HCT116 (cell line): ENCODE measurements at regions not wholly inside any gene's neighbourhood (a gene's known extent, or its start where the extent isn't known, plus 50 kb on each side); places are given as distances from the start of the nearest gene placed in this dataset.

Source experiments
- ATAC-seq: fragments of 200-7000 bp; cut with Tn5 transposase; 2 replicates; pipeline ENCODE4 v1.9.1; 2020; ENCODE audit warnings: mild to moderate bottlenecking, moderate library complexity
- BruUV-seq: library from RNA; stranded (reverse); fragments of 400-500 nt; replicated peaks from 2 replicates; lab custom pipeline; 2021; lab: Mats Ljungman, UMichigan
- CTCF ChIA-PET: fragments of 300-600 bp; sonication (Branson Sonifier 250); formaldehyde crosslinking; loops from one replicate; lab custom pipeline; 2021; ENCODE audit warnings: antibody characterized with exemption; lab: Charles Lee
- POLR2A ChIA-PET: fragments of 300-600, 350-600 bp; sonication (Branson Sonifier 250); formaldehyde crosslinking; loops from one replicate; lab custom pipeline; 2021; ENCODE audit warnings: antibody characterized with exemption; lab: Charles Lee
- RAD21 ChIA-PET, 2 experiments: fragments of 300-600 bp; sonication (Branson Sonifier 250); formaldehyde crosslinking; loops; one replicate each; lab custom pipeline; 2023; ENCODE audit warnings: low total read pairs in 2 of 2; ENCODE audit not compliant: uncharacterized antibody in 2 of 2, unreplicated experiment in 2 of 2, low non-redundant PET in 1 of 2; lab: Charles Lee
- DNase-seq: peaks from one replicate; pipeline ENCODE4 v3.0.0-alpha.2; 2010; ENCODE audit warnings: low read depth, low spot score
- H2AFZ ChIP-seq: fragments of 200-600 bp; shearing (Covaris generic), sonication (generic); 2 replicates; pipeline ENCODE4 v1.6.1; 2017; ENCODE audit warnings: low read depth, mixed run types, mixed read lengths, antibody characterized with exemption, low read length; ENCODE audit not compliant: poor library complexity, severe bottlenecking
- H3K27ac ChIP-seq: 2 replicates; pipeline ENCODE4 v1.5.1; 2012; ENCODE audit warnings: low read depth, low read length
- H3K27me3 ChIP-seq: fragments of 200-600 bp; sonication (generic); 2 replicates; pipeline ENCODE4 v1.6.1; 2016; ENCODE audit warnings: mixed run types, low read length, mixed read lengths; ENCODE audit not compliant: insufficient read depth
- H3K36me3 ChIP-seq, 2 experiments: fragments of 200-500 bp in 1 of 2; fragments of 200-600 bp in 1 of 2; sonication (Bioruptor generic) in 1 of 2; sonication (generic) in 1 of 2; 2 replicates each; pipeline versions ENCODE4 v1.5.1 to v1.6.1; 2014 to 2016; ENCODE audit warnings: low read length in 2 of 2, inconsistent platforms in 1 of 2, mixed read lengths in 1 of 2, mixed run types in 1 of 2; ENCODE audit not compliant: insufficient read depth in 2 of 2, control insufficient read depth in 1 of 2
- H3K4me1 ChIP-seq, 2 experiments: fragments of 200-600 bp in 1 of 2; sonication (generic) in 1 of 2; 2 replicates each; pipeline versions ENCODE4 v1.5.1 to v1.6.1; 2012 to 2017; ENCODE audit warnings: low read length in 2 of 2, inconsistent platforms in 1 of 2, mild to moderate bottlenecking in 1 of 2, mixed read lengths in 1 of 2, mixed run types in 1 of 2, moderate library complexity in 1 of 2; ENCODE audit not compliant: insufficient read depth in 2 of 2, control insufficient read depth in 1 of 2
- H3K4me2 ChIP-seq: fragments of 200-600 bp; sonication (generic); 2 replicates; pipeline ENCODE4 v1.6.1; 2017; ENCODE audit warnings: mixed run types, low read length, mixed read lengths
- H3K4me3 ChIP-seq, 2 experiments: fragments of 200-600 bp in 1 of 2; sonication (generic) in 1 of 2; replicated peaks in 1 of 2; 2 replicates each; pipeline ENCODE4 v1.5.1; 2011 to 2016; ENCODE audit warnings: low read length in 2 of 2, control low read depth in 1 of 2, low read depth in 1 of 2, mild to moderate bottlenecking in 1 of 2, mixed read lengths in 1 of 2, mixed run types in 1 of 2
- H3K79me2 ChIP-seq: fragments of 200-600 bp; sonication (generic); 2 replicates; pipeline ENCODE4 v1.6.1; 2017; ENCODE audit warnings: mild to moderate bottlenecking, mixed run types, low read length, moderate library complexity, mixed read lengths; ENCODE audit not compliant: insufficient read depth
- H3K9ac ChIP-seq: fragments of 200-600 bp; sonication (generic); 2 replicates; pipeline ENCODE4 v1.6.1; 2016; ENCODE audit warnings: low read length, mixed read lengths
- H3K9me2 ChIP-seq: fragments of 200-600 bp; sonication (generic), shearing (Covaris generic); 2 replicates; pipeline ENCODE4 v1.6.1; 2017; ENCODE audit warnings: mixed run types, mild to moderate bottlenecking, moderate library complexity; ENCODE audit not compliant: insufficient read depth
- H3K9me3 ChIP-seq, 2 experiments: fragments of 200-500 bp in 1 of 2; fragments of 200-600 bp in 1 of 2; sonication (Bioruptor generic) in 1 of 2; sonication (generic) in 1 of 2; 2 replicates each; pipeline ENCODE4 v1.6.1; 2014 to 2017; ENCODE audit warnings: low read length in 2 of 2, mixed read lengths in 2 of 2, inconsistent platforms in 1 of 2, low read depth in 1 of 2, mild to moderate bottlenecking in 1 of 2, mixed run types in 1 of 2, moderate library complexity in 1 of 2; ENCODE audit not compliant: control insufficient read depth in 1 of 2, insufficient read depth in 1 of 2
- H4K20me1 ChIP-seq: fragments of 200-600 bp; sonication (generic), shearing (Covaris generic); 2 replicates; pipeline ENCODE4 v1.6.1; 2017; ENCODE audit warnings: mixed run types, mild to moderate bottlenecking, moderate library complexity; ENCODE audit not compliant: insufficient read depth
- ZNF274 ChIP-seq: fragments of 200-500 bp; sonication (Bioruptor generic); IDR thresholded peaks from 2 replicates; pipeline ENCODE4 v1.6.1; 2014; ENCODE audit warnings: mild to moderate bottlenecking, low read depth, low read length, inconsistent platforms
- intact Hi-C: fragments of 100-400 bp; cut with micrococcal nuclease; formaldehyde crosslinking; loops from 2 replicates; pipeline ENCODE4 v1.10.0; 2022
- TF ChIP-seq, protein P1 (sequence below), 3 experiments: fragments of 200-600 bp in 1 of 3; sonication (generic) in 1 of 3; IDR thresholded peaks in 2 of 3; conservative IDR thresholded peaks in 1 of 3; 2 replicates each; pipeline ENCODE4 v1.5.1; 2012 to 2017; ENCODE audit warnings: low read depth in 2 of 3, low read length in 2 of 3, antibody characterized with exemption in 1 of 3, borderline replicate concordance in 1 of 3, control low read depth in 1 of 3, mild to moderate bottlenecking in 1 of 3, mixed read lengths in 1 of 3, mixed run types in 1 of 3, moderate library complexity in 1 of 3; ENCODE audit not compliant: insufficient read depth in 1 of 3
- TF ChIP-seq, protein P2 (sequence below): IDR thresholded peaks from 2 replicates; pipeline ENCODE4 v1.6.1; 2012

DNA sequence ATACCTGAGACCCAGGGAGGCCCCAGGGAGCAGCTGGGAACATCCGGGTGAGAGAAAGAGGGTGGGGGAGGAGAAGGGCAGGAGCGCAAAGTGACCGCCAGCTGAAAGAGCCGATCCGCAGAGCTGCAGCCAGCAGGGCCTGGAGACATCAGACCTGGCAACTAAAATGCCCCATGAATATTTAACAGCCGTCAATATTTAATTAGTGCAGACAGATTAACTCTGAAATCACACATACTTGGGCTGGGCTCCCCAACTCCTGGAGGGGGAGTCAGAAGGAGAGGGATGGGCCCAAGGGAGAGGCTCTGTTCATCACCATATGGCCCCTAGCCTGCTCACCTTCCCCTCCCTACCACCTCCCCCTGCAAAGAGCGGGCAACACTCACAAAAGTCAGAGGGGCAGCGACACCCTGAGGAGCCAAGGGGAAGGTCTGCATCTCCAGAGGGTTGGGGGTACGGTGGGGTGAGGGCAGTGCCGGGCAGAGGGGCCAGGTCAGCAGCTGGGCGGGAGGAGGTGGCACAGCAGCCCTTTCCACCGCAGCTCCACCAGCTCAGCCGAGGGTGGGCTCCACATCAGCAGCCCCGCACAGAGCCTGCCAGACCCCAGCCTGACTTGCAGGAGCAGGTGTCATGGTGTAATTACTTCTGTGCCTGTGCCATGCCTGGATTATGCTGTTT lies 61.9 kb upstream of the CCL1 start:
- Histone ChIP-seq H3K9me2 (no peaks in the 10 kb centered on the region), H3K36me3 (no peaks in the 10 kb centered on the region), H3K9ac (no peak overlapping the region), H3K4me3 (no peak overlapping the region), H3K79me2 (no peaks in the 10 kb centered on the region), H3K27ac (no peak overlapping the region), H3K27me3 (peaks cover 34% of the 10 kb centered on the region), H3K4me2 (no peak overlapping the region), H4K20me1 (no peaks in the 10 kb centered on the region), H3K4me1 (no peaks in the 10 kb centered on the region), H2AFZ (no peak overlapping the region), H3K9me3 (no peaks in the 10 kb centered on the region)
- ChIA-PET CTCF (interaction anchor here (0.6 kb wide), 1 partner anchor 467 kb away, joined by 5 read pairs; no protein-coding TSS in a partner anchor), RAD21 (no interaction called here), POLR2A (no interaction called here)
- DNase-seq (no peak), ATAC-seq (no peak; the same call in 1 of the 2 replicates)
- TF ChIP-seq, protein P1, sequence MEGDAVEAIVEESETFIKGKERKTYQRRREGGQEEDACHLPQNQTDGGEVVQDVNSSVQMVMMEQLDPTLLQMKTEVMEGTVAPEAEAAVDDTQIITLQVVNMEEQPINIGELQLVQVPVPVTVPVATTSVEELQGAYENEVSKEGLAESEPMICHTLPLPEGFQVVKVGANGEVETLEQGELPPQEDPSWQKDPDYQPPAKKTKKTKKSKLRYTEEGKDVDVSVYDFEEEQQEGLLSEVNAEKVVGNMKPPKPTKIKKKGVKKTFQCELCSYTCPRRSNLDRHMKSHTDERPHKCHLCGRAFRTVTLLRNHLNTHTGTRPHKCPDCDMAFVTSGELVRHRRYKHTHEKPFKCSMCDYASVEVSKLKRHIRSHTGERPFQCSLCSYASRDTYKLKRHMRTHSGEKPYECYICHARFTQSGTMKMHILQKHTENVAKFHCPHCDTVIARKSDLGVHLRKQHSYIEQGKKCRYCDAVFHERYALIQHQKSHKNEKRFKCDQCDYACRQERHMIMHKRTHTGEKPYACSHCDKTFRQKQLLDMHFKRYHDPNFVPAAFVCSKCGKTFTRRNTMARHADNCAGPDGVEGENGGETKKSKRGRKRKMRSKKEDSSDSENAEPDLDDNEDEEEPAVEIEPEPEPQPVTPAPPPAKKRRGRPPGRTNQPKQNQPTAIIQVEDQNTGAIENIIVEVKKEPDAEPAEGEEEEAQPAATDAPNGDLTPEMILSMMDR (IDR thresholded peaks at IDR 0.05 in 2 of 3, conservative IDR thresholded peaks at IDR 0.05 in 1 of 3; ENCODE audit: borderline replicate concordance in 1 of 3, insufficient read depth in 1 of 3, low read depth in 2 of 3, low read length in 2 of 3), result 0 out of 6 replicates have a peak, but pooled peaks of 1 of the 3 experiments have one; percentile 3
- no peak for TF ChIP-seq ZNF274
- TF ChIP-seq, protein P2, sequence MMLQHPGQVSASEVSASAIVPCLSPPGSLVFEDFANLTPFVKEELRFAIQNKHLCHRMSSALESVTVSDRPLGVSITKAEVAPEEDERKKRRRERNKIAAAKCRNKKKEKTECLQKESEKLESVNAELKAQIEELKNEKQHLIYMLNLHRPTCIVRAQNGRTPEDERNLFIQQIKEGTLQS, result no peak
- intact Hi-C loops, result loop anchor here (5.0 to 10.0 kb wide), 3 partner anchors 570 to 1320 kb away; no protein-coding TSS in a partner anchor
- BruUV-seq, result no TSS peak
